SHP77 (cell line): ENCODE measurements at regions not wholly inside any gene's neighbourhood (a gene's known extent, or its start where the extent isn't known, plus 50 kb on each side); places are given as distances from the start of the nearest gene placed in this dataset.
"Not testable (repeated sequence)": the region's sequence is repeated elsewhere in the genome, so short reads cannot be mapped to it uniquely, and the experiment has no call there.

Experiments used
- DNase-seq, 2 experiments: peaks; one replicate each; lab custom pipeline; 2025; lab: John Stamatoyannopoulos, UW

DNA sequence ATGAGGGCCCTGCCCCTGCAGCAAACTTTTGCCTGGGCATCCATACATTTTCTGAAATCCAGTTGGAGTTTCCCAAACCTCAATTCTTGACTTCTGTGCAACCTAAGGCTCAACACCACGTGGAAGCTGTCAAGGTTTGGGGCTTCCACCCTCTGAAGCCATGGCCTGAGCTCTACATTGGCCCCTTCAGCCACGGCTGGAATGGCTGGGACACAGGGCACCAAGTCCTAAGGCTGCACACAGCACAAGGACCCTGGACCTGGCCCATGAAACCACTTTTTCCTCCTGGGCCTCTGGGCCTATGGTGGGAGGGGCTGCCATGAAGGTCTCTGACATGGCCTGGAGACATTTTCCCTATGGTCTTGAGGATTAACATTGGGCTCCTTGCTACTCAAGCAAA lies 266.3 kb downstream of the LRIG3 start:
- no peak for DNase-seq

DNA sequence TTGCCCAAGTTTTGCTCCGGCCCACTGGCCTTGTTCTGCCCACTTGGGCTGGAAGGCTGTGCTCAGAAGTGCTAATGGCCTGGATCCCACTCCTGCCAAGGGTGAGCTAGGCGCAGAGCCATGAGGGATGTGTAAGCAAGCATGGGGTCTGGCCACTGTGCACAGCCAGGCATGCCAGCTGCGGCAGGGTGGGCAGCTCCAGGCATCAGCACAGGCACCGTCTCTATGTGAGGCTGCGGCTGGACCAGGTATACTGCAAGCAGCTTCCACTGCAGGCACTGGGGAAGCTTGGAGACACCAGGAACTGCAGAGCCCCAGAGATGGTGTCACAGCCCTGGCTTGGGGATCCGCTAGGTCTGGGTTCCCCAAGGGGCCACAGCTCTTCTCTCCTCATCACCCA lies 264.9 kb downstream of the LRIG3 start:
- DNase-seq, result no peak

GRCh38 chr12:58656254-58657009 lies 263.9 kb downstream of the LRIG3 start:
- no peak for DNase-seq

GRCh38 chr12:58657190-58657589 lies 263.1 kb downstream of the LRIG3 start:
- no peak for DNase-seq

DNA sequence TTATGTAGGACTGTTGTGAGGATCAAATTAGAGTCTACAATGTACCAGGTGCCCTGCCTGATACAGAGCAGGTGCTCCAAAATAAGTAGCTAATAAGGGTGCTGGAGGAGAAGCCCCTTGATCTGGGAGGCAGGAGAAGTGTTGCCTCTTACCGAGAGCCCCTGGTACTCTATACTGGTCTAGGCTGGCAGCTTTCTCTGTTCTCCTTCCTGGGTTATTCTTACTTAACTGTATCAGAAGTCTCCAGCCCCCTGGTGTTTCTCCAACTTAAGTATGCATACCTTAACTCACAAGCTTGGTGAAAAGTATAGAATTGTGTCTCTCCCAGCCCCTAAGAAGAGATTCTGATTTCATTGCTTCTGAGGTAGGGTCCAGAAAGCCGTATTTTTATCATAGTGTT lies 254.9 kb downstream of the LRIG3 start:
- DNase-seq, result no peak

DNA sequence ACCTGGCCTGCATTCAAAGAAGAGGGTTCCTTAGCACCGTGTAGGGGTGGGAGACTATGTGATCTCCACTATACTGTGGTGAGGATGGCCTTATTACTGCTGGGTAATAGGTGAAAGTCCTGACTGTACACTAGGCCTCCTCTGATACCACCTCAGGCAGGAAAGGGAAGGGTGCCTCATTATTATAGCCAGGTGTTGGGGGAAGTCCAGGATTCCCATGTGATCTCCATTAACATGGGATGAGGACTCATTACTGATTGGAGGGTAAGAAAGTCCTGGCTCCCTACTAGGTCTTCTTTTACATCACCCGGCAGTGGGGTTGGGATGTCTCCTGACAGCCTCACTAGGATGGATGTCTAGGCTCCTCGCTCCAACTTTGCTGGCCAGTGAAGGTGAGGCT lies 252.1 kb downstream of the LRIG3 start:
- no peak for DNase-seq

GRCh38 chr12:58668871-58669270 lies 251.4 kb downstream of the LRIG3 start:
- DNase-seq, result no peak

GRCh38 chr12:58670623-58671022 lies 249.7 kb downstream of the LRIG3 start:
- no peak for DNase-seq

DNA sequence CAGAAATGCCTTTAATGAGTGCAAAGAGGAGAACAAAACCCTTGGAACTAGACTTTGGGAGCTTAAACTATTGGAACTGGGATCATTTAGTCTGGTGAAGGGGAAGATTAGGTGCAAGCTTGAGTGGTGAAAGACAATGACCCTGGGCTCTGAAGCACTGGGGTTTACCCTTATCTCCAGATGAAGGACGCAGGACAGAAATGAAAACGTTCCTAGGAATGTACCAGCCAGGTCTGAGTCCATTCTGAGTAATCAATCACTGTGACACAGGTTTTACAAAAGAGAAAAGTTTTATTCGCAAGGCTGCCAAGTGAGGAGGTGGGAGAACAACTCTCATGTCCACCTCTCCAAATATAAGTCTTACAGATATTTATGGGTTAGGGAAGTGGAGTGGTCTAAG lies 249.1 kb downstream of the LRIG3 start:
- DNase-seq, result no peak

DNA sequence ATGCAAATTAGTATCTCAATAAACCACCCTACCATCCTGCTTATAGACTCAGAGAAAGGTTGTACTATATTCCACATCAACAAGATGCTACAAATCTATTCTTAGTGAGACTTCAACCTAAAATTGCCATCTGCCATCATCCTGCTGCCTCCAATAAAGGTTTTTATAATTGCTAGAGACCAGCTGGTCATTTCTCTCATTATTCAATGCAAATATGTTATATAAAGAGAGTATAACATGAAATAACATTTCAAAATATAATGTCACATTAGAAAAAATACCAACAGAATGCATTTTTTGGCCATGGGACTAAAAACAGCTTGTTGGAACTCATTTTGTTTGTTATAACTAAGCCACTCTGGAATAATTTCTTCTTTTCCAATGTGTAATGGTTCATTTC lies 247.3 kb downstream of the LRIG3 start:
- DNase-seq, result no peak

DNA sequence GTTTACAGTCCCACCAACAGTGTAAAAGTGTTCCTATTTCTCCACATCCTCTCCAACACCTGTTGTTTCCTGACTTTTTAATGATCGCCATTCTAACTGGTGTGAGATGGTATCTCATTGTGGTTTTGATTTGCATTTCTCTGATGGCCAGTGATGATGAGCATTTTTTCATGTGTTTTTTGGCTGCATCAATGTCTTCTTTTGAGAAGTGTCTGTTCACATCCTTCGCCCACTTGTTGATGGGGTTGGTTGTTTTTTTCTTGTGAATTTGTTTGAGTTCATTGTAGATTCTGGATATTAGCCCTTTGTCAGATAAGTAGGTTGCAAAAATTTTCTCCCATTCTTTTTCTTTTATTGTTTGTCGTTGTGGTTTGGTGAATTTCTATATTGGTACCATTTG lies 242.5 kb downstream of the LRIG3 start:
- not testable (repeated sequence) for DNase-seq

DNA sequence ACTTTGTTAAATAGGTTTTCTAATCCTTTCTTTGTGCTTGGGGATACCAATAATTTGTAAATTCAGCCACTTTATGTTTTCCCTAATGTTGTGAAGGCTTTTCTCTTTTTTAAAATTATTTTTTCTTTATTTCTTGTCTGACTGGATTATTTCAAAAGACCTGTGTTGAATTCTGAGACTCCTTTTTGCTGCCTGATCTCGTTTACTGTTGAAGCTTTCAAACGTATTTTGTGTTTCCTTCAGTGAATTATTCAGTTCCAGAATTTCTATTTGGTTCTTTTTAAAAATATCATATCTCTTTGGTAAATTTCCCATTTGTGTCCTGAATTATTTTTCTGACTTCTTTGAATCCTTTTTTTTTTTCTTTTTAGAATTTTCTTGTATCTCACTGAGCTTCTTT lies 241.6 kb downstream of the LRIG3 start:
- DNase-seq, result no peak

DNA sequence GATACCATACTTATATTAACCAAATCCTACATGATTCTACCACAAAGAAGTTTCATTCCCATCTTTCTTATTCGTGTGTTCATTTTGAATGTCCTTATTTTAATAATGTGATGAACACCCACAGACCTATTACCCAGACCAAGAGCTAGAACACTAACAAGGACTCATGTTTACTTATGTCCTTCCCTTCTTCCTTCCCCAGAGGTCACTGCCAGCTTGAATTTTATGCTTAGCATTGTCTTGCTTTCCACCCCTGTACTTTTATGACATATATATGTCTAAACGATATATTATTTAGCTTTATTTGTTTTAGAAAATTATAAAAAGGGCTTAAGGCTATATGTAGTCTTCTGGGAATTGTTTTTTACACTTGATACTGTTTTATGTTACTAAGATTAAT lies 238.6 kb downstream of the LRIG3 start:
- no peak for DNase-seq

DNA sequence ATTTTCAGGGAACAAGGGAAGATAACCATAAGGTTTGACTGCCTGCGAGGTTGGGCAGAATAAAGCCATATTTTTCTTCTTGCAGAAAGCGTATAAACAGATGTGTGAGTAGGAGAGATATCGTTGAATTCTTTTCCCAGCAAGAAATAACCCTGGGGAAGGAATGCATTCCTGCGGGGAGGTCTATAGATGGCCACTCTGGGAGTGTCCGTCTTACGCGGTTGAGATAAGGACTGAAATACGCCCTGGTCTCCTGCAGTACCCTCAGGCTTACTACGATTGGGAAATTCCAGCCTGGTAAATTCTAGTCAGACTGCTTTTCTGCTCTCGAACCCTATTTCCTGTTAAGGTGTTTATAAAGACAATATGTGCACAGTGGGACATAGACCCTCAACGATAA lies 225.0 kb downstream of the LRIG3 start:
- DNase-seq, result no peak

DNA sequence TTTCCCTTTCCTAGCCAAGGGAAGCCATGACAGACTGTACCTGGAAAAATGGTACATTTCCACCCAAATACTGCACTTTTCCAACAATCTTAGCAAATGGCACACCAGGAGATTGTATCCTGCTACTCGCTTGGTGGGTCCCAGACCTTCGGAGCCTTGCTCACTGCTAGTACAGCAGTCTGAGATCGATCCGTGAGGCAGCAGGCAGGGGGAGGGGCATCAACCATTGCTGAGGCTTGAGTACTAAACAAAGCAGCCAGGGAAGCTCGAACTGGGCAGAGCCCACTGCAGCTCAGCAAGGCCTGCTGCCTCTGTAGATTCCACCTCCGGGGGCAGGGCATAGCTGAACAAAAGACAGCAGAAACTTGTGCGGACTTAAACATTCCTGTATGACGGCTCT lies 218.8 kb downstream of the LRIG3 start:
- DNase-seq, result no peak

GRCh38 chr12:58703866-58704265 lies 216.4 kb downstream of the LRIG3 start:
- DNase-seq, result no peak

DNA sequence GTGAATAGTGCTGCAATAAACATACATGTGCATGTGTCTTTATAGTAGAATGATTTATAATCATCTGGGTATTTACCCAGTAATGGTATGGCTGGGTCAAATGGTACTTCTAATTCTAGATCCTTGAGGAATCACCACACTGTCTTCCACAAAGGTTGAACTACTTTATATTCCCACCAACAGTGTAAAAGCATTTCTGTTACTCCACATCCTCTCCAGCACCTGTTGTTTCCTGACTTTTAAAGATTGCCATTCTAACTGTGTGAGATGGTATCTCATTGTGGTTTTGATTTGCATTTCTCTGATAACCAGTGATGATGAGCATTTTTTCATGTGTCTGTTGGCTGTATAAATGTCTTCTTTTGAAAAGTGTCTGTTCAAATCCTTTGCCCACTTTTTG lies 215.5 kb downstream of the LRIG3 start:
- DNase-seq, result not testable (repeated sequence)

DNA sequence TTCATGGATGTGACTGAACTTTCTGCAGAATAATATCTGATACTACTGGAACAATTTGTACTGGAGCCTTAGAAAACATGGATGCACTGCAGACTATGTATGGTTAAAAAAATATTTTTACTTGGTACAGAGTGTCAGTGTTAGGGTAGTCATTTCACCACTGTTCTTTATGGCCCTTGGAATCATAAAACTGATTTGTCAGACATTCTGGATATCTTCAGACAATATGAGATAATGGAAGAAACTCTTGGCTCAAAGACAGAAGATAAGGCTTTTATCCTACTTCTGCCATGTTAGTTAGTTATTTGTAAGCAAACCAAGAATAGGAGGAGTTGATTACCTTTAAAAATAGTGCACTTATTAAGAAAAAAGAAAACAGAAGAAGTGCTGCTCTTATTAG lies 209.4 kb downstream of the LRIG3 start:
- no peak for DNase-seq

DNA sequence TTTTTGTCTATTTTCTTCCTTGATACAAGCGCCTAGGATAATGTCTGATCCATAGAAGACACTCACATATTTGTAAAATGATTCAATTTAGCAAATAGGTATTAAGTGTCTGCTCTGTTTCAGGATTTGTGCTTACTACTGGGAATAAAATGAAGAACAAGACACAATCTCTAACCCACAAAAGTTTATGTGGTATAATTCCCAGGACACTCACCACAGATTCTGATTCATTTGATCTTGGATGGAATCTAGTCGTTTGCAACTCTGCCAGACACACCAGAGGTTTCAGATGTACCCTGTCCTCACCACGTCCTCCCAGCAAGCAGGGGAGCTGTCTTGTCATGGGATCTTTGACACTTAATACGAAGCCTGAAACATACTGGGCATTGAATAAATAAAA lies 208.3 kb downstream of the LRIG3 start:
- no peak for DNase-seq

DNA sequence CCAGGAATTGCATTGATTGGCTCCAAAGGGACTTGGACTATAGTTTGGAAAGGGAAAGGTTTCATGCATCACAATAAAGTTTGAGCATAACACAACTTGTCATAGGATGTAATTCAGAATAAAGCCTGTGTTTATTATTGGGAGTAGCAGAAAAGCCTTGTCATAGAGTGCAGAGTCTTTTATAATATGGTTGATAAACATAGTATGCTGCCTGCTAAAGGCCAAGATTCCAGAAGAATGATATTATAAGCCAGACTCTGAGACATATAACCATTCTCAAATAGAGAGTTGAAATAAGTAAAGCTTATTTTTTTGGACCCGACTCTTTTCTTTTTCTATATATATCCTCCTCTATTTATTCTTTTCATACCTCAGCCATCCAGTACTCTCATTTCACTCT lies 207.3 kb downstream of the LRIG3 start:
- DNase-seq, result no peak

GRCh38 chr12:58719161-58719560 lies 201.1 kb downstream of the LRIG3 start:
- DNase-seq, result no peak

- no peak for DNase-seq
Observed at GRCh38 chr12:58720421-58720820, 199.9 kb downstream of the LRIG3 start.

- no peak for DNase-seq
Observed at GRCh38 chr12:58725400-58726105, 194.8 kb downstream of the LRIG3 start.

DNA sequence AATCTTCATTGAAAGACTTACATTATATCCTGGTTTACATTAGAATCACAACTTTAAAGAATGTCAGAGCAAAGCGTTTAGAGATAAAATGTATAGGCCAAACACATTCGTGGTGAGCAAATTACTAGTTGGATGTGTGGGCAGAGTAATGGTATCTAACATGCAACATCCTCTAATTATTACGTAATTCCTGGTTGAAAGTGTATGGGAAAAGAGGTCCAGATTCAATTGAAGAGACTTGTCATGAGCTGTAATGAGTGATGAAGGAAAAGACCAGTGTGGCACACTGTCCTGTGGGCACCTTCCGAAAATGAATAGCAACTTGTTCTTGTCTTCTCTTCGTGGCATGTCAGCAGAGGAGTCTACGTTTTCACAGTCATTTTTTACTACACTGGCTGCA lies 192.8 kb downstream of the LRIG3 start:
- no peak for DNase-seq
